Glomerular visceral epithelial cell (primary cell): ENCODE measurements at regions not wholly inside any gene's neighbourhood (a gene's known extent, or its start where the extent isn't known, plus 50 kb on each side); places are given as distances from the start of the nearest gene placed in this dataset.
"Not testable (repeated sequence)": the region's sequence is repeated elsewhere in the genome, so short reads cannot be mapped to it uniquely, and the experiment has no call there.

Experiments used
- DNase-seq: peaks from one replicate; pipeline ENCODE4 v3.0.0-alpha.2; 2016; ENCODE audit errors: extremely low spot score

DNA sequence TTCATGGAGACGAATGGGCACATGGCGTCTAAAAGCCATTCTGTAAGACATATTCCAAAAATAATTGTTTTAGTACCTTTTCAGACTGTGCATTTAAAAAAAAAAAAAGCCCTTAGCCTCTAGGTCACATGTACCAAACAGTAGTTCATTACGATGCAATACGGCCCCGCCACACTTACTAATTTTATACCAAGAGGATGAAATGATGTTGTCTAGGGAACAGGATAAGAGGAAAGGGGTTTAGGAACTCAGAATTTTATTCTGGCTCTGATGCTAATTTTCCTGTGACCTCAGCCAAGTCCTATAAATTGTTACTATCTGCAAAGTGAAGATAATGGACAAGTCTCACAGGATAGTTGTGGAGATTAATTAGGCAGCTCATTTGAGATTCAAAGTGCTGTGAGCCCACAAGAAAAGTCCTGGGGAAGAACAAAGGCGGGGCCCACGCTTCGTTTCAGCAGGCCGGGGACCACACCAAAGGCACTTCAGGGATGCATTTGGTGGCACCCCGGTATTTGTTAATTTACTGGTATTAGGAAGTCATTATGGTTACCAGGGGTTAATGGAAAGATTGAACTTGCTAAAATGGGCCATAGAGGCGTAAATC, 511.1 kb downstream of the IRS2 start:
- DNase-seq = no peak

DNA sequence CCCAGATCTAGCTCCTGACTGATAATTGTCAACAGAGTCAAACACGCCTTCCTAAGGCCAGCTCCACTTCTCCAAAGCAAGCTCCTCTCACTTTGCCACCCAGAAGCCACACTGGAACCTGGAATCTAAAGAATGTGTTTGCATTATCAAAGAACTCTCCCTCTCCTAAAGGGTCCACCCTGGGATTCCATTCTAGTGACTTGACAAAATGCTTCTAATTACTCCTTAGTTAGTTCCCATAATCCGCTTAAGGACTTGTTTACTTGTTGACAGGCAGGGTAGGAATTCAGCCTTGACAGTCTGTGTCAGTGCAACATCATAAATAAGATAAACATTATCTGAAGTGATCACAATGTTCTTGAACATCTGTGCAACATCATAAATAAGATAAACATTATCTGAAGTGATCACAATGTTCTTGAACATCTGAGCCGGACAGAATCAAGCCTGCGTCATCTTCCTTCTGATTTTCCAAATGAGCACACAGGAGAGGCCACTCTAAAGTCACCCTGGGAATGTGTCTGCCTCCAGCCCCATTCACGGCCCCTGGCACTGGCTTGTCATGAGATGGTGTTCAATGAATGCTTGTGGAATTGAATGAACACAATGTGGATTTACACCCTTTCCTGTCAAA, 512.1 kb downstream of the IRS2 start:
- DNase-seq = peak; percentile 49

DNA sequence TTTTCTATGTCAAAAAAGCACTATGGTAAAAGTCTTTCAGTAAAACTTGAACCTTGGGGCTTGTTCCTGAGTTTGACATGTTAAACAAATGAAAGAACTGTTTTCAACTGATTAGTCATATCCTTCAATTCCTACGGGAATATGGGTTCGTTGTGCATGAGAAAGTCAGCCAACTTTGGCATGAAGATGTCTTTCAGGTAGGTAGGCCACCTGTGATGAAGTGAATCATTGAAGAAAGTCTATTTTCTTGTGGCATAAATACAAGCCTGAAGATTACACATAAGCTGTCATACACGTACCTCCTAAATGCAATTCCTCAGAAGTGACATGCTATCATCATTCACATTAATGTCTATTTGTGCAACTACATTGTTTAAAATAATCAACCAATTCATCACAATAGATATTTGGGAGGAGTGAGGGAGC, 513.0 kb downstream of the IRS2 start:
- DNase-seq = peak; percentile 13

DNA sequence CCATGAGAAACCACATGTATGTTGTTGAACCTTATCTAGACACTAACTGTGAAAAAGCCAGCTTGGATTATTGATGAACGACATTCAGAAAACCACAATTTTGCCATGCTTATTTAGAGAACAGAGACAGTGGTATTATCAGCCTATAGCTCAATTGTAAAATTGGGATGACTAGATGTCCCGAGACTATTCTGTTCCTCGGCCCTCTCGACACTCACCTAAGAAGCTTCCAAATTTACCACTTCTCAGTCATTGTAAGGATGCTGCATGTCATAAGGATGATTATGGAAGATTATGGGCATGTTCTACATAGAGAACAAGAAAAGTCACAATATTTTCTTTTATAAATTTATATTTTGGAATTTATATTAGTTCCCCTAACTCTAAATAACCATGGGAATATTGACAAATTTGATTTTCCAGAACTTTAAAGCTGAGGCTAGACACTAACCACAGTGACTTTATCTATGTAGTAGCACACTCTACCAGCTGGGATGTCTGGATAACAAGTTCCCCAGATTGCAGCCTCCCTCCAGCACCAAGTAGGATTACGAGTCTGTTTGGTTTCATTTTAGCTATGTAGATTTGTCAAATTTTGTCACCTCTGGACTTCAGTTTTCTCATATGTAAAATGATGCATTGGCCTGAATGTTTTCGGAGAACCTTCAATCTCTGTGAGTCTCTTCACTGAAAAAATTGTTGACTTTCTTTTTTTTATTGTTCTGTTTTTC, 513.6 kb downstream of the IRS2 start:
- no peak for DNase-seq

DNA sequence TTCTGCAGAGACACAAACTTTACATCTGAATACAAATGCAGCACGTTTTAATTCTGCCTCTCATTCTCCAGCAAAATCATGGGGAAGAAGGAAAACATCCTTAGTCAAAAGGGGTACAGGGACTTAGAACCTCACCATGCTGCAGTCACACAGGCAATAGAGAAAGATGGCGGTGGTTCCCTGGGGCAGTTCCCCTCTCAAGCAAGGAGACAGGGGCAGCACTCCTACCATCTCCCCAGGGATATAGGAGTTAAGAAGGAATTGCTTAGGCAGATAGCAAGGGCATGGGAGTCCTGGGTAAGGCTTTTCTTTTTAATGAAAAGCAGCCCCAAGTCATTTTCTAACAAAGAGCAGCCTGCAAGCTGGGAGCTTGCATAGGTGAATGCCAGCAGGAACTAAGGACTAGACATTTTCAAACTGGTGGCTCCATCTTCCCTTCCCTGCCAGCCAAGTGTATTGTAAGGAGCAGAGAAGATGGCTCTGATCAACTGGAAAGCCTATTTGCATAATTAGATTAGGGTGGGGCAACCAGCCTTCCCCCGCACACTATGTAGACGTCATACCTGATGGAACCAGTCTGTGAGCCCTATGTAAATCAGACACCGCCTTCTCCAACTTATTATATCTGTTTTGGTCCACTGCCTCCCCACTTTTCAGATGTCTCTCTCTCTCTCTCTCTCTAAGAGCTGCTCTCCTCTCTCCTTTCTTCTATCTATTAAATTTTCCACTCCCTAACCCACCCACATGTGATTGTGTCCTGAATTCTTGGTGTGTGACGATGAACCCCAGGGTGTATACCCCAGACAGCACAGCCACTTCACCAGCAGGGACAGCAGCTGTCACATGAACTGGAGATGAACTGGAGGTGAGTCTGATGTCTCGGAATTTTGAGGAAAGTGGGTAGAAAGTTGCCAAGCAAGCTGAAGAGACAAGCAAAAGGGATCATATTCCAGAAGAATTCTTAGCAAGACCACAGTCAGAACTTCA, 514.5 kb downstream of the IRS2 start:
- peak; percentile 8 for DNase-seq

DNA sequence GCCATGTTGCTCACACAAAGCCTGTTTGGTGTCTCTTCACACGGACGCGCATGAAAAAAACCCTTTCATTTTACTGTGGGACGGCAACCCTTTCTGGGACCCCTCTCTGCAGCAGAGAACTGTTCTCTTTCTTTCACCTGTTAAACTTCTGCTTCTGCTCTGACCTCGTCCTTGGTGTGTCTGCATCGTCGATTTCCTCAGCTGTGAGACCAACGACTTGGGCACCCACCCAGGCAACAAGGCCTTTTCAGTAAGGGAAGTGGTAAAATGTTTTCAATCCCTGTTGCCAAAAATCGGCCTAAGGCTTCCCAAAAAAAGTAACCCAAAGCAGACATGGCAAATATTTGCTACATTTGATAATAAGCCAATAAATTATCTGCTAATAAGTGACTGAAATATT, 515.3 kb downstream of the IRS2 start:
- DNase-seq = no peak

DNA sequence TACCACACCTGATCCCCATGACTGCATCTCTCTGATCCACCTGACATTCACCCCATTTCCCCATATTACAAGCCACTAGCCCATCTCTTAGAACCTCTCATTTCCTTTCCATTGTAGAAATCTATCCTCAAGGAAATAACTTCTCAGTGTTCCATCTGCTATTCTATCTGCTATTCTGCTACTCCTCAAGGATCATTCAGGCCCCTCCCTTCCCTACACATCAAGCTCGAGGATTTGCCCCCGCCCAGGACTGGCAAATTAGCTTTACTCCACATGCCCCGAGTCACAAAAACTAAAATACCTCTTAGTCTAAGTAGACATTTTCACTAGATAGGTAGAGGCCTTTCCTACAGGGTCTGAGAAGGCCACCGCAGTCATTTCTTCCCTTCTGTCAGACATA, 517.0 kb downstream of the IRS2 start:
- not testable (repeated sequence) for DNase-seq

DNA sequence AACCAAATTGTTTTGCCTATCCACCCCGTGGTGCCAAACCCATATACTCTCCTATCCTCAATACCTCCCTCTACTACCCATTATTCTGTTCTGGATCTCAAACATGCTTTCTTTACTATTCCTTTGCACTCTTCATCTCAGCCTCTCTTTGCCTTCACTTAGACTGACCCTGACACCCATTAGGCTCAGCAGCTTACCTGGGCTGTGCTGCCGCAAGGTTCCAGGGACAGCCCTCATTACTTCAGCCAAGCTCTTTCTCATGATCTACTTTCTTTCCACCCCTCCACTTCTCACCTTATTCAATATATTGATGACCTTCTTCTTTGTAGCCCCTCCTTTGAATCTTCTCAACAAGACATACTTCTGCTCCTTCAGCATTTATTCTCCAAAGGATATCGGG, 517.9 kb downstream of the IRS2 start:
- DNase-seq = not testable (repeated sequence)

DNA sequence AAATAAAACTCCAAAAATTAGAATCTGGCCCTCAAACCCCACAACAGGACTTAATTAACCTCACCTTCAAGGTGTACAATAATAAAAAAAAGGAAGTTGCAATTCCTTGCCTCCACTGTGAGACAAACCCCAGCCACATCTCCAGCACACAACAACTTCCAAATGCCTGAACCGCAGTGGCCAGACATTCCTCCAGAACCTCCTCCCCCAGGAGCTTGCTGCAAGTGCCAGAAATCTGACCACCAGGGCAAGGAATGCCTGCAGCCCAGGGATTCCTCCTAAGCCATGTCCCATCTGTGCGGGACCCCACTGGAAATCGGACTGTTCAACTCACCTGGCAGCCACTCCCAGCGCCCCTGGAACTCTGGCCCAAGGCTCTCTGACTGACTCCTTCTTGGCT, 519.0 kb downstream of the IRS2 start:
- DNase-seq = not testable (repeated sequence)

DNA sequence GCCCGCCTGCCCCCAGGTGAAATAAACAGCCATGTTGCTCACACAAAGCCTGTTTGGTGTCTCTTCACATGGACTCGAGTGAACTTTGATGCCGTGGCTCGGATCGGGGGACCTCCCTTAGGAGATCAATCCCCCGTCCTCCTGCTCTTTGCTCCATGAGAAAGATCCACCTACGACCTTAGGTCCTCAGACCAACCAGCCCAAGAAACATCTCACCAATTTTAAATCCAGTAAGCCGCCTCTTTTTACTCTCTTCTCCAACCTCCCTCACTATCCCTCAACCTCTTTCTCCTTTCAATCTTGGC, 521.0 kb downstream of the IRS2 start:
- not testable (repeated sequence) for DNase-seq

DNA sequence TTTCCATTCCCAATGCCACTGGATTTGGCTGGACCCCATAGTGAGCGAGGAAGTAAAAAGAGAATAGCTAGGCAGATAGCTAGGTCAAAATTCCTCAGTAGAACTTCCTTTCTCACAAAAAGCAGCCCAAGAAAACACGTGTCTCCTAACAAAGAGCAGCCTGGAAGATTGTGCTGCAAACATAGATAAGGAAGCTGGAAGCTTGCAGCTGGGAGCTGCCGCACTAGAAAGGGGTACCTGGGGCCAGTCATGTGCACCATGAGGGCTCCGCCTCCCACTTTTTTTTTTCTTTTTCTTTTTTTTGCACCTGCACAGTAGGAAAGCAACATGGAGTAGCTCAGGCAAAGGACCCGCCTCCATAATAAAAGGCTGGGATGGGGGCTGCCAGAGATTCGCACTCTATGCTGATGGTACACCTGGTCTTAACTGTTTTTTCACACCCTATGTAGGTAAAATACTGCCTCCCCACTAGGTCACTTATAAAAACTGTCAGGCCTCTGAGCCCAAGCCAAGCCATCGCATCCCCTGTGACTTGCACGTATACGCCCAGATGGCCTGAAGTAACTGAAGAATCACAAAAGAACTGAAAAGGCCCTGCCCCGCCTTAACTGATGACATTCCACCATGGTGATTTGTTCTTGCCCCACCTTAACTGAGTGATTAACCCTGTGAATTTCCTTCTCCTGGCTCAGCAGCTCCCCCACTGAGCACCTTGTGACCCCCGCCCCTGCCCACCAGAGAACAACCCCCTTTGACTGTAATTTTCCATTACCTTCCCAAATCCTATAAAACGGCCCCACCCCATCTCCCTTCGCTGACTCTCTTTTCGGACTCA, 521.6 kb downstream of the IRS2 start:
- DNase-seq = not testable (repeated sequence)

DNA sequence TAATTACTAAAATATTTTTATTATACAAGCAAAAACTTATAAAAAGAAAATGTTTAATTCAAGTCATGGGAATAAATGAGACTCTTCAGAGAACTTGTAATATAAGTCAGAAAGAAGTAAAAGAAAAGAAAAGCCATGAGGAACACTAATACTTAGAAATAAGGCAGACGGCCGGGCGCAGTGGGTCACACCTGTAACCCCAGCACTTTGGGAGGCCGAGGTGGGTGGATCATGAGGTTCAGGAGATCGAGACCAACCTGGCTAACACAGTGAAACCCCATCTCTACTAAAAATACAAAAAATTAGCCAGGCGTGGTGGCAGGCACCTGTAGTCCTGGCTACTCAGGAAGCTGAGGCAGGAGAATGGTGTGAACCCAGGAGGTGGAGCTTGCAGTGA, 528.6 kb downstream of the IRS2 start:
- DNase-seq = not testable (repeated sequence)
